ENCODE measurements at regions not wholly inside any gene's neighbourhood (a gene's known extent, or its start where the extent isn't known, plus 50 kb on each side); places are given as distances from the start of the nearest gene placed in this dataset.

DNA sequence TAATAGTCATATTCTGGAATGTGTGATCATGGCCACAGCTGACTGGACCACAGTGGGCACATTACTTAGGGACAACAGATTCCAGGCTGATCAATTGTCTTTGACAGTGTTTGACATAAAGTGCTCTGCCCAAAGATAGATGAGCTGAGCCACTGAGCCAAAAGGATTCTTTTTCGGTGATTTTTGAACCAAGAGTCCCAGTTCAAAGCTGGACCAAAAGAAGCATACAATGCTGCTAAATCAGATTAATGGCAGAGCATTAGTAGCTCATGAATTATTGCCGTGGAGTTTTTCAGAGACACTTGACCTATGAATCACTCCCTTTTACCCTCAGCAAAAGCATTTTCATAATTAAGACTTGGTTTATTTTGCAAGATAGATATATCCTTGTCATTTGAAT is 160.6 kb downstream of the IZUMO3 start:
- H3K27ac ChIP-seq (replicated peaks): no peak overlapping the region
- no peak for DNase-seq (ENCODE audit: low read depth in 1 of 2, low spot score in 1 of 2)
- no peaks in the 10 kb centered on the region for H3K27me3 ChIP-seq (ENCODE audit: insufficient read depth, poor library complexity, severe bottlenecking)
- TF ChIP-seq, protein P1, sequence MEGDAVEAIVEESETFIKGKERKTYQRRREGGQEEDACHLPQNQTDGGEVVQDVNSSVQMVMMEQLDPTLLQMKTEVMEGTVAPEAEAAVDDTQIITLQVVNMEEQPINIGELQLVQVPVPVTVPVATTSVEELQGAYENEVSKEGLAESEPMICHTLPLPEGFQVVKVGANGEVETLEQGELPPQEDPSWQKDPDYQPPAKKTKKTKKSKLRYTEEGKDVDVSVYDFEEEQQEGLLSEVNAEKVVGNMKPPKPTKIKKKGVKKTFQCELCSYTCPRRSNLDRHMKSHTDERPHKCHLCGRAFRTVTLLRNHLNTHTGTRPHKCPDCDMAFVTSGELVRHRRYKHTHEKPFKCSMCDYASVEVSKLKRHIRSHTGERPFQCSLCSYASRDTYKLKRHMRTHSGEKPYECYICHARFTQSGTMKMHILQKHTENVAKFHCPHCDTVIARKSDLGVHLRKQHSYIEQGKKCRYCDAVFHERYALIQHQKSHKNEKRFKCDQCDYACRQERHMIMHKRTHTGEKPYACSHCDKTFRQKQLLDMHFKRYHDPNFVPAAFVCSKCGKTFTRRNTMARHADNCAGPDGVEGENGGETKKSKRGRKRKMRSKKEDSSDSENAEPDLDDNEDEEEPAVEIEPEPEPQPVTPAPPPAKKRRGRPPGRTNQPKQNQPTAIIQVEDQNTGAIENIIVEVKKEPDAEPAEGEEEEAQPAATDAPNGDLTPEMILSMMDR (IDR thresholded peaks at IDR 0.05; ENCODE audit: insufficient read depth, low read length): no peak
- TF ChIP-seq SPI1 (IDR thresholded peaks at IDR 0.05; ENCODE audit: borderline replicate concordance, low read depth): no peak
- no peak for TF ChIP-seq POLR2AphosphoS5 (IDR thresholded peaks at IDR 0.05; ENCODE audit: low read depth)
- TF ChIP-seq, protein P2, sequence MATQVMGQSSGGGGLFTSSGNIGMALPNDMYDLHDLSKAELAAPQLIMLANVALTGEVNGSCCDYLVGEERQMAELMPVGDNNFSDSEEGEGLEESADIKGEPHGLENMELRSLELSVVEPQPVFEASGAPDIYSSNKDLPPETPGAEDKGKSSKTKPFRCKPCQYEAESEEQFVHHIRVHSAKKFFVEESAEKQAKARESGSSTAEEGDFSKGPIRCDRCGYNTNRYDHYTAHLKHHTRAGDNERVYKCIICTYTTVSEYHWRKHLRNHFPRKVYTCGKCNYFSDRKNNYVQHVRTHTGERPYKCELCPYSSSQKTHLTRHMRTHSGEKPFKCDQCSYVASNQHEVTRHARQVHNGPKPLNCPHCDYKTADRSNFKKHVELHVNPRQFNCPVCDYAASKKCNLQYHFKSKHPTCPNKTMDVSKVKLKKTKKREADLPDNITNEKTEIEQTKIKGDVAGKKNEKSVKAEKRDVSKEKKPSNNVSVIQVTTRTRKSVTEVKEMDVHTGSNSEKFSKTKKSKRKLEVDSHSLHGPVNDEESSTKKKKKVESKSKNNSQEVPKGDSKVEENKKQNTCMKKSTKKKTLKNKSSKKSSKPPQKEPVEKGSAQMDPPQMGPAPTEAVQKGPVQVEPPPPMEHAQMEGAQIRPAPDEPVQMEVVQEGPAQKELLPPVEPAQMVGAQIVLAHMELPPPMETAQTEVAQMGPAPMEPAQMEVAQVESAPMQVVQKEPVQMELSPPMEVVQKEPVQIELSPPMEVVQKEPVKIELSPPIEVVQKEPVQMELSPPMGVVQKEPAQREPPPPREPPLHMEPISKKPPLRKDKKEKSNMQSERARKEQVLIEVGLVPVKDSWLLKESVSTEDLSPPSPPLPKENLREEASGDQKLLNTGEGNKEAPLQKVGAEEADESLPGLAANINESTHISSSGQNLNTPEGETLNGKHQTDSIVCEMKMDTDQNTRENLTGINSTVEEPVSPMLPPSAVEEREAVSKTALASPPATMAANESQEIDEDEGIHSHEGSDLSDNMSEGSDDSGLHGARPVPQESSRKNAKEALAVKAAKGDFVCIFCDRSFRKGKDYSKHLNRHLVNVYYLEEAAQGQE (IDR thresholded peaks at IDR 0.05; ENCODE audit: insufficient replicate concordance, low read depth): no peak
- TF ChIP-seq GABPA (IDR thresholded peaks at IDR 0.05; ENCODE audit: low read depth): no peak
- H3K4me3 ChIP-seq (replicated peaks; ENCODE audit: insufficient read depth, low read length): no peak overlapping the region

DNA sequence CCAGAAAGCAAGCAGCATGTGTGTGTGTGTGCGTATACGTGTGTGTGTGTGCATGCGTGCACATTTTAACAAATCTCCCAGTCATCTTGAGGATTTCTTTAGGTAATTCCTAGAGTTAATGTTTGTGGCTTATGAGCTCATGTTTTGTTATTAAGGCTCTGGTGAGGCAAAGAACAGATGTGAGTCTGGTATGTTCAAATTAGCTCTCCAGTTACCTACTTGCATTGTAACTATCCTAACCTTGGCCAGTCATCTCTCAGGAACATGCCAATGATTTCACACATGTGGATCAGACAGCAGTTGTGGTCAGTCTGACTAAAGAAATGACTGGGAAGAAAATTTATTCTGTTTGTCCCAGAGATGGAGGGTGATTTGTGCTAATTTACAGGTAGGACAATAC is 163.1 kb downstream of the IZUMO3 start:
- H3K4me3 ChIP-seq (replicated peaks; ENCODE audit: insufficient read depth, low read length): no peak overlapping the region
- TF ChIP-seq SPI1 (IDR thresholded peaks at IDR 0.05; ENCODE audit: borderline replicate concordance, low read depth) (no peak), POLR2AphosphoS5 (IDR thresholded peaks at IDR 0.05; ENCODE audit: low read depth) (no peak), GABPA (IDR thresholded peaks at IDR 0.05; ENCODE audit: low read depth) (no peak)
- TF ChIP-seq, protein P1 (IDR thresholded peaks at IDR 0.05; ENCODE audit: insufficient read depth, low read length): no peak
- TF ChIP-seq, protein P2 (IDR thresholded peaks at IDR 0.05; ENCODE audit: insufficient replicate concordance, low read depth): no peak
- H3K27me3 ChIP-seq (ENCODE audit: insufficient read depth, poor library complexity, severe bottlenecking): no peaks in the 10 kb centered on the region
- DNase-seq (ENCODE audit: low read depth in 1 of 2, low spot score in 1 of 2): no peak
- no peak overlapping the region for H3K27ac ChIP-seq (replicated peaks)

DNA sequence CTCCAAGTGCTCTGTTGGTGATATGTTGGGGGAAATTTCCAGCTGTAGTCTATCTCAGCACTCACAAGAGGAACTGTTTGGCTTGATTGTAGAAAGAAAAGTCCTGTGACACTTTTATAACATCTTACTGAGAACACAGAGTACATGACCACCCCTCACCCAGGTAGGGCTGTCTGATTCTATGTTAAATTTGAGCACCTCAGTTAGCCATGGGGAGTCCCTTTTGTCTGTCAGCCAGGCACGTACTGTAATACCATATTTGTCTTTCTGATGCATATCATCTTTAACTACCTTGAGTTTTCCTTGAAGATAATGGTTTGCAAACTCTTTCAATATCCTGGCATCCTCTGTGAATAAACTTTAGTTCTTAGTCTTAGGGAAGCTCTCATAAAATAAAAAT is 164.5 kb downstream of the IZUMO3 start:
- no peak overlapping the region for H3K4me3 ChIP-seq (replicated peaks; ENCODE audit: insufficient read depth, low read length)
- no peaks in the 10 kb centered on the region for H3K27me3 ChIP-seq (ENCODE audit: insufficient read depth, poor library complexity, severe bottlenecking)
- TF ChIP-seq POLR2AphosphoS5 (IDR thresholded peaks at IDR 0.05; ENCODE audit: low read depth) (no peak), GABPA (IDR thresholded peaks at IDR 0.05; ENCODE audit: low read depth) (no peak), SPI1 (IDR thresholded peaks at IDR 0.05; ENCODE audit: borderline replicate concordance, low read depth) (no peak)
- TF ChIP-seq, protein P1 (IDR thresholded peaks at IDR 0.05; ENCODE audit: insufficient read depth, low read length): no peak
- TF ChIP-seq, protein P2 (IDR thresholded peaks at IDR 0.05; ENCODE audit: insufficient replicate concordance, low read depth): no peak
- no peak overlapping the region for H3K27ac ChIP-seq (replicated peaks)
- DNase-seq (ENCODE audit: low read depth in 1 of 2, low spot score in 1 of 2): no peak

All from HL-60 (cell line).